Natural killer cell (primary cell): ENCODE measurements at regions not wholly inside any gene's neighbourhood (a gene's known extent, or its start where the extent isn't known, plus 50 kb on each side); places are given as distances from the start of the nearest gene placed in this dataset.

Experiments used
- ATAC-seq, 3 donors: fragments of 150-1000 bp in 2 of 3; fragments of 200-7000 bp in 1 of 3; cut with Tn5 transposase; 1 replicate in 1 of 3; 2 replicates in 2 of 3; pipeline ENCODE4 v1.10.0; 2021; ENCODE audit warnings: mild to moderate bottlenecking in 2 of 3, moderate library complexity in 2 of 3
- DNase-seq, 2 donors: peaks; one replicate each; pipeline versions ENCODE4 v3.0.0 to v3.0.0-alpha.2; 2013 to 2021; ENCODE audit warnings: mixed read lengths in 1 of 2
- H3K27ac ChIP-seq: one replicate; pipeline ENCODE4 v1.5.1; 2013; ENCODE audit warnings: mild to moderate bottlenecking, low read length
- H3K27me3 ChIP-seq: one replicate; pipeline ENCODE4 v1.6.1; 2013; ENCODE audit warnings: low read length; ENCODE audit not compliant: control insufficient read depth, insufficient read depth
- H3K36me3 ChIP-seq: one replicate; pipeline ENCODE4 v1.6.1; 2013; ENCODE audit warnings: low read length; ENCODE audit not compliant: control insufficient read depth, insufficient read depth
- H3K4me1 ChIP-seq: one replicate; pipeline ENCODE4 v1.6.1; 2013; ENCODE audit warnings: low read length; ENCODE audit not compliant: control insufficient read depth, insufficient read depth
- H3K4me3 ChIP-seq: one replicate; pipeline ENCODE4 v1.5.1; 2013; ENCODE audit warnings: low read length
- H3K9me3 ChIP-seq: one replicate; pipeline ENCODE4 v1.6.1; 2013; ENCODE audit warnings: low read length; ENCODE audit not compliant: control insufficient read depth, insufficient read depth
- H3K27ac Mint-ChIP-seq, 2 donors: one replicate each; pipeline ENCODE4 v1.8.0; 2022; ENCODE audit warnings: mild to moderate bottlenecking in 2 of 2, mixed read lengths in 2 of 2, moderate library complexity in 1 of 2
- H3K27me3 Mint-ChIP-seq, 2 donors: one replicate each; pipeline ENCODE4 v1.8.0; 2022; ENCODE audit warnings: low read depth in 2 of 2, mixed read lengths in 2 of 2
- H3K36me3 Mint-ChIP-seq: one replicate; pipeline ENCODE4 v1.8.0; 2022; ENCODE audit warnings: mixed read lengths
- H3K4me1 Mint-ChIP-seq, 2 donors: one replicate each; pipeline ENCODE4 v1.8.0; 2022; ENCODE audit warnings: mixed read lengths in 2 of 2
- H3K4me3 Mint-ChIP-seq: one replicate; pipeline ENCODE4 v1.8.0; 2022; ENCODE audit warnings: mild to moderate bottlenecking, moderate library complexity, mixed read lengths
- H3K9me3 Mint-ChIP-seq, 2 donors: one replicate each; pipeline ENCODE4 v1.8.0; 2022; ENCODE audit warnings: mixed read lengths in 2 of 2
- WGBS: methylation state at CpG from one replicate; pipeline ENCODE4 v1.1.7; 2013; ENCODE audit warnings: missing lambda C conversion rate; ENCODE audit not compliant: insufficient coverage; 5-methylcytosine and 5-hydroxymethylcytosine counted together
- intact Hi-C: fragments of 100-400 bp; cut with micrococcal nuclease; formaldehyde crosslinking; loops from one replicate; pipeline ENCODE4 v1.14.2; 2022
- TF ChIP-seq, protein P1 (sequence below): fragments of 200-600 bp; IDR thresholded peaks from one replicate; pipeline ENCODE4 v1.8.0; 2022; ENCODE audit warnings: antibody characterized with exemption

DNA sequence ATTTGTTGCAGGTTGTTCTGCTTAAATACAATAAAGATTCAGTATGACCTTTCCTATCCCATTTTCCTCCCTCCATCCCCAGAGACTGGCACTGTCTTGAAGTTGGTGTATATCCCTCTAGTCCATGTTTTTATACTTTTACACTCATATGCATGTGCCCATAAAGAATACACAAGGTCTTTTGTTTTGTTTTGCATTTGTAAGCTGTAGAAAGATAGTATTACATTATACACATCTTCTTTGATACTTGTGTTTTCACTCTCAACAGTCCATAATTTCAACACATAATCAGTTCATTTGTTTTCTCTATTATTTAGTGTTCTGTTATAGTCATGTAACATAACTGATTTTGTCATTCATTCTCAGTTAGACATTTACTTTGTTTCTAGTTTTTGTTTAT, 88.7 kb upstream of the AADACL2 start:
- Mint-ChIP-seq H3K9me3 (peaks cover 0 to 2% of the 10 kb centered on the region in 2 donors), H3K27me3 (peaks cover 0 to 8% of the 10 kb centered on the region in 2 donors), H3K4me3 (no peak overlapping the region), H3K36me3 (no peaks in the 10 kb centered on the region), H3K27ac (no peak overlapping the region), H3K4me1 (no peaks in the 10 kb centered on the region)
- no peaks in the 10 kb centered on the region for H3K9me3 ChIP-seq
- H3K27ac ChIP-seq = no peak overlapping the region
- ATAC-seq = no peak
- no peaks in the 10 kb centered on the region for H3K36me3 ChIP-seq
- TF ChIP-seq, protein P1, sequence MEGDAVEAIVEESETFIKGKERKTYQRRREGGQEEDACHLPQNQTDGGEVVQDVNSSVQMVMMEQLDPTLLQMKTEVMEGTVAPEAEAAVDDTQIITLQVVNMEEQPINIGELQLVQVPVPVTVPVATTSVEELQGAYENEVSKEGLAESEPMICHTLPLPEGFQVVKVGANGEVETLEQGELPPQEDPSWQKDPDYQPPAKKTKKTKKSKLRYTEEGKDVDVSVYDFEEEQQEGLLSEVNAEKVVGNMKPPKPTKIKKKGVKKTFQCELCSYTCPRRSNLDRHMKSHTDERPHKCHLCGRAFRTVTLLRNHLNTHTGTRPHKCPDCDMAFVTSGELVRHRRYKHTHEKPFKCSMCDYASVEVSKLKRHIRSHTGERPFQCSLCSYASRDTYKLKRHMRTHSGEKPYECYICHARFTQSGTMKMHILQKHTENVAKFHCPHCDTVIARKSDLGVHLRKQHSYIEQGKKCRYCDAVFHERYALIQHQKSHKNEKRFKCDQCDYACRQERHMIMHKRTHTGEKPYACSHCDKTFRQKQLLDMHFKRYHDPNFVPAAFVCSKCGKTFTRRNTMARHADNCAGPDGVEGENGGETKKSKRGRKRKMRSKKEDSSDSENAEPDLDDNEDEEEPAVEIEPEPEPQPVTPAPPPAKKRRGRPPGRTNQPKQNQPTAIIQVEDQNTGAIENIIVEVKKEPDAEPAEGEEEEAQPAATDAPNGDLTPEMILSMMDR = no peak
- DNase-seq = no peak
- H3K4me3 ChIP-seq = no peak overlapping the region
- H3K4me1 ChIP-seq = no peaks in the 10 kb centered on the region
- intact Hi-C loops = no loop called here
- H3K27me3 ChIP-seq = no peaks in the 10 kb centered on the region

- Histone ChIP-seq H3K27ac (no peak overlapping the region), H3K27me3 (no peaks in the 10 kb centered on the region), H3K36me3 (no peaks in the 10 kb centered on the region), H3K9me3 (no peaks in the 10 kb centered on the region), H3K4me1 (no peaks in the 10 kb centered on the region), H3K4me3 (no peak overlapping the region)
- peaks cover 0 to 6% of the 10 kb centered on the region in 2 donors for H3K27me3 Mint-ChIP-seq
- H3K36me3 Mint-ChIP-seq = no peaks in the 10 kb centered on the region
- H3K4me3 Mint-ChIP-seq = no peak overlapping the region
- WGBS = 89% methylated on average over 1 of the region's 1 CpG
- H3K27ac Mint-ChIP-seq = no peak overlapping the region
- intact Hi-C loops = no loop called here
- H3K4me1 Mint-ChIP-seq = no peaks in the 10 kb centered on the region
- no peak for ATAC-seq
- H3K9me3 Mint-ChIP-seq = no peaks in the 10 kb centered on the region
- no peak for DNase-seq
- TF ChIP-seq, protein P1 = no peak
Measured at GRCh38 chr3:151644020-151644620, 89.6 kb upstream of the AADACL2 start.

DNA sequence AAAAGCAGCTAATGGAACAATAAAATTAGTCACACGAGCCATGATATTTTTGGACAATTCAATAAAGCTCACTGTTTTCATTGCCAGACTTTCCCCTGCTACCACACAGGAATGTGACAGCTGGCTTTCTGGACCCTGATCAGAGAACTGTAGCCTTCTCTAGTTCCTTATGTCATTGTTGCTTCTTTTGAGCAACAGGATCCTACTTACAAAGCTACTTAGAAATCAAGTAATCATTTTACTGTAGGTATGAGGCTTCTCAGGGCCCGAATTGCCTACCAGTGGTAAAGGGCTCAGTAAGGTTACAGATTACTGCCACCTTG, 94.3 kb upstream of the AADACL2 start:
- H3K4me3 ChIP-seq = no peak overlapping the region
- Mint-ChIP-seq H3K4me1 (no peaks in the 10 kb centered on the region), H3K27me3 (peaks cover 0 to 3% of the 10 kb centered on the region in 2 donors), H3K36me3 (no peaks in the 10 kb centered on the region), H3K27ac (no peak overlapping the region), H3K4me3 (no peak overlapping the region), H3K9me3 (peaks cover 0 to 2% of the 10 kb centered on the region in 2 donors)
- TF ChIP-seq, protein P1 = no peak
- H3K9me3 ChIP-seq = no peaks in the 10 kb centered on the region
- DNase-seq (no peak), ATAC-seq (no peak)
- intact Hi-C loops = no loop called here
- no peak overlapping the region for H3K27ac ChIP-seq
- H3K36me3 ChIP-seq = no peaks in the 10 kb centered on the region
- 84% methylated on average over 2 of the region's 2 CpGs for WGBS
- no peaks in the 10 kb centered on the region for H3K27me3 ChIP-seq
- no peaks in the 10 kb centered on the region for H3K4me1 ChIP-seq
